Activated naive CD8-positive, alpha-beta T cell treated with anti-CD3 and anti-CD28 coated beads for 36 hours (primary cell): ENCODE measurements at regions not wholly inside any gene's neighbourhood (a gene's known extent, or its start where the extent isn't known, plus 50 kb on each side); places are given as distances from the start of the nearest gene placed in this dataset.
"Not testable (repeated sequence)": the region's sequence is repeated elsewhere in the genome, so short reads cannot be mapped to it uniquely, and the experiment has no call there.

Experiments
- DNase-seq: peaks from one replicate; pipeline ENCODE4 v3.0.0; 2021
- H3K27ac Mint-ChIP-seq: one replicate; pipeline ENCODE4 v1.8.0; 2022; ENCODE audit warnings: mild to moderate bottlenecking, moderate library complexity, mixed read lengths
- H3K27me3 Mint-ChIP-seq: one replicate; pipeline ENCODE4 v1.8.0; 2022; ENCODE audit warnings: mild to moderate bottlenecking, mixed read lengths
- H3K36me3 Mint-ChIP-seq: one replicate; pipeline ENCODE4 v1.8.0; 2021; ENCODE audit warnings: mild to moderate bottlenecking, mixed read lengths
- H3K4me1 Mint-ChIP-seq: one replicate; pipeline ENCODE4 v1.8.0; 2021; ENCODE audit warnings: mixed read lengths
- H3K4me3 Mint-ChIP-seq: one replicate; pipeline ENCODE4 v1.8.0; 2022; ENCODE audit warnings: mild to moderate bottlenecking, moderate library complexity, mixed read lengths
- H3K9me3 Mint-ChIP-seq: one replicate; pipeline ENCODE4 v1.8.0; 2022; ENCODE audit warnings: mixed read lengths

GRCh38 chr15:55063970-55064369, 132.8 kb downstream of the RSL24D1 start:
- not testable (repeated sequence) for H3K4me3 Mint-ChIP-seq, H3K4me1 Mint-ChIP-seq, DNase-seq, H3K27me3 Mint-ChIP-seq, H3K27ac Mint-ChIP-seq, H3K9me3 Mint-ChIP-seq, H3K36me3 Mint-ChIP-seq

- H3K9me3 Mint-ChIP-seq = peaks cover 9% of the 10 kb centered on the region
- H3K36me3 Mint-ChIP-seq = peaks cover 5% of the 10 kb centered on the region
- no peak for DNase-seq
- no peak overlapping the region for H3K27ac Mint-ChIP-seq
- no peaks in the 10 kb centered on the region for H3K4me1 Mint-ChIP-seq
- H3K27me3 Mint-ChIP-seq = peaks cover 19% of the 10 kb centered on the region
- no peak overlapping the region for H3K4me3 Mint-ChIP-seq
These were observed 135.9 kb downstream of the RSL24D1 start for GRCh38 chr15:55060836-55061235.

GRCh38 chr15:55056500-55056899, 140.2 kb downstream of the RSL24D1 start:
- Mint-ChIP-seq H3K9me3 (no peaks in the 10 kb centered on the region), H3K4me1 (no peaks in the 10 kb centered on the region), H3K27ac (no peak overlapping the region), H3K36me3 (no peaks in the 10 kb centered on the region), H3K4me3 (no peak overlapping the region), H3K27me3 (peaks cover 18% of the 10 kb centered on the region)
- DNase-seq = no peak

GRCh38 chr15:55044162-55044561, 152.6 kb downstream of the RSL24D1 start:
- Mint-ChIP-seq H3K9me3 (no peaks in the 10 kb centered on the region), H3K27me3 (peaks cover 9% of the 10 kb centered on the region), H3K27ac (no peak overlapping the region), H3K4me3 (no peak overlapping the region), H3K4me1 (no peaks in the 10 kb centered on the region), H3K36me3 (no peaks in the 10 kb centered on the region)
- DNase-seq = no peak

GRCh38 chr15:55037071-55037470, 159.7 kb downstream of the RSL24D1 start:
- Mint-ChIP-seq H3K36me3 (no peaks in the 10 kb centered on the region), H3K4me1 (no peaks in the 10 kb centered on the region), H3K27ac (no peak overlapping the region), H3K9me3 (no peaks in the 10 kb centered on the region), H3K4me3 (no peak overlapping the region), H3K27me3 (peaks cover 2% of the 10 kb centered on the region)
- no peak for DNase-seq

- H3K4me1 Mint-ChIP-seq = no peaks in the 10 kb centered on the region
- DNase-seq = no peak
These were observed 161.0 kb downstream of the RSL24D1 start for GRCh38 chr15:55035749-55036148.

GRCh38 chr15:55033574-55033973, 163.2 kb downstream of the RSL24D1 start:
- Mint-ChIP-seq H3K27me3 (peaks cover 4% of the 10 kb centered on the region), H3K27ac (no peak overlapping the region), H3K4me1 (no peaks in the 10 kb centered on the region)

More at GRCh38 chr15:55035749-55036148, 161.0 kb downstream of the RSL24D1 start:
- peaks cover 4% of the 10 kb centered on the region for H3K27me3 Mint-ChIP-seq
- H3K36me3 Mint-ChIP-seq = no peaks in the 10 kb centered on the region
- H3K4me3 Mint-ChIP-seq = no peak overlapping the region
- no peak overlapping the region for H3K27ac Mint-ChIP-seq
- H3K9me3 Mint-ChIP-seq = no peaks in the 10 kb centered on the region

GRCh38 chr15:55031727-55032126, 165.0 kb downstream of the RSL24D1 start:
- no peak overlapping the region for H3K4me3 Mint-ChIP-seq
- H3K36me3 Mint-ChIP-seq = no peaks in the 10 kb centered on the region
- H3K9me3 Mint-ChIP-seq = no peaks in the 10 kb centered on the region
- H3K4me1 Mint-ChIP-seq = no peaks in the 10 kb centered on the region
- no peak for DNase-seq
- no peak overlapping the region for H3K27ac Mint-ChIP-seq
- H3K27me3 Mint-ChIP-seq = peaks cover 4% of the 10 kb centered on the region

More at GRCh38 chr15:55033574-55033973, 163.2 kb downstream of the RSL24D1 start:
- DNase-seq = no peak
- Mint-ChIP-seq H3K4me3 (no peak overlapping the region), H3K36me3 (no peaks in the 10 kb centered on the region), H3K9me3 (no peaks in the 10 kb centered on the region)

- Mint-ChIP-seq H3K4me3 (no peak overlapping the region), H3K9me3 (no peaks in the 10 kb centered on the region), H3K27me3 (peaks cover 15% of the 10 kb centered on the region), H3K36me3 (no peaks in the 10 kb centered on the region), H3K27ac (no peak overlapping the region), H3K4me1 (no peaks in the 10 kb centered on the region)
- no peak for DNase-seq
These were observed 170.4 kb downstream of the RSL24D1 start for GRCh38 chr15:55026381-55026780.

- H3K27me3 Mint-ChIP-seq = peaks cover 5% of the 10 kb centered on the region
- H3K4me3 Mint-ChIP-seq = no peak overlapping the region
- no peak for DNase-seq
- no peaks in the 10 kb centered on the region for H3K36me3 Mint-ChIP-seq
- no peaks in the 10 kb centered on the region for H3K4me1 Mint-ChIP-seq
- H3K9me3 Mint-ChIP-seq = no peaks in the 10 kb centered on the region
- no peak overlapping the region for H3K27ac Mint-ChIP-seq
These were observed 179.1 kb downstream of the RSL24D1 start for GRCh38 chr15:55017635-55018034.

GRCh38 chr15:55016225-55016624, 180.5 kb downstream of the RSL24D1 start:
- H3K27me3 Mint-ChIP-seq = peaks cover 5% of the 10 kb centered on the region
- H3K36me3 Mint-ChIP-seq = no peaks in the 10 kb centered on the region
- no peak for DNase-seq
- H3K27ac Mint-ChIP-seq = no peak overlapping the region
- no peak overlapping the region for H3K4me3 Mint-ChIP-seq
- H3K4me1 Mint-ChIP-seq = no peaks in the 10 kb centered on the region
- no peaks in the 10 kb centered on the region for H3K9me3 Mint-ChIP-seq

GRCh38 chr15:55015093-55015445, 181.7 kb downstream of the RSL24D1 start:
- H3K4me3 Mint-ChIP-seq = no peak overlapping the region
- H3K4me1 Mint-ChIP-seq = no peaks in the 10 kb centered on the region
- no peaks in the 10 kb centered on the region for H3K9me3 Mint-ChIP-seq
- H3K27me3 Mint-ChIP-seq = peaks cover 5% of the 10 kb centered on the region
- H3K27ac Mint-ChIP-seq = no peak overlapping the region
- DNase-seq = no peak
- no peaks in the 10 kb centered on the region for H3K36me3 Mint-ChIP-seq

- H3K4me1 Mint-ChIP-seq = no peaks in the 10 kb centered on the region
- H3K27me3 Mint-ChIP-seq = peaks cover 5% of the 10 kb centered on the region
- no peak overlapping the region for H3K27ac Mint-ChIP-seq
- no peak overlapping the region for H3K4me3 Mint-ChIP-seq
- H3K36me3 Mint-ChIP-seq = no peaks in the 10 kb centered on the region
- no peaks in the 10 kb centered on the region for H3K9me3 Mint-ChIP-seq
- DNase-seq = no peak
These were observed 182.2 kb downstream of the RSL24D1 start for GRCh38 chr15:55014391-55015092.

- H3K9me3 Mint-ChIP-seq = no peaks in the 10 kb centered on the region
- no peaks in the 10 kb centered on the region for H3K36me3 Mint-ChIP-seq
- no peak overlapping the region for H3K27ac Mint-ChIP-seq
- H3K27me3 Mint-ChIP-seq = no peaks in the 10 kb centered on the region
- no peak for DNase-seq
- no peak overlapping the region for H3K4me3 Mint-ChIP-seq
- no peaks in the 10 kb centered on the region for H3K4me1 Mint-ChIP-seq
These were observed 188.3 kb downstream of the RSL24D1 start for GRCh38 chr15:55008421-55008820.

- peaks cover 2% of the 10 kb centered on the region for H3K9me3 Mint-ChIP-seq
- no peak for DNase-seq
- H3K27me3 Mint-ChIP-seq = no peaks in the 10 kb centered on the region
- H3K4me3 Mint-ChIP-seq = no peak overlapping the region
- no peaks in the 10 kb centered on the region for H3K4me1 Mint-ChIP-seq
- H3K27ac Mint-ChIP-seq = no peak overlapping the region
- H3K36me3 Mint-ChIP-seq = no peaks in the 10 kb centered on the region
These were observed 189.2 kb downstream of the RSL24D1 start for GRCh38 chr15:55007561-55007960.

GRCh38 chr15:55005679-55006078, 191.1 kb downstream of the RSL24D1 start:
- H3K4me1 Mint-ChIP-seq = no peaks in the 10 kb centered on the region
- no peak overlapping the region for H3K27ac Mint-ChIP-seq
- H3K4me3 Mint-ChIP-seq = no peak overlapping the region
- no peaks in the 10 kb centered on the region for H3K27me3 Mint-ChIP-seq
- no peak for DNase-seq
- H3K36me3 Mint-ChIP-seq = no peaks in the 10 kb centered on the region
- H3K9me3 Mint-ChIP-seq = peaks cover 2% of the 10 kb centered on the region
